ENCODE measurements at regions not wholly inside any gene's neighbourhood (a gene's known extent, or its start where the extent isn't known, plus 50 kb on each side); places are given as distances from the start of the nearest gene placed in this dataset.

DNA sequence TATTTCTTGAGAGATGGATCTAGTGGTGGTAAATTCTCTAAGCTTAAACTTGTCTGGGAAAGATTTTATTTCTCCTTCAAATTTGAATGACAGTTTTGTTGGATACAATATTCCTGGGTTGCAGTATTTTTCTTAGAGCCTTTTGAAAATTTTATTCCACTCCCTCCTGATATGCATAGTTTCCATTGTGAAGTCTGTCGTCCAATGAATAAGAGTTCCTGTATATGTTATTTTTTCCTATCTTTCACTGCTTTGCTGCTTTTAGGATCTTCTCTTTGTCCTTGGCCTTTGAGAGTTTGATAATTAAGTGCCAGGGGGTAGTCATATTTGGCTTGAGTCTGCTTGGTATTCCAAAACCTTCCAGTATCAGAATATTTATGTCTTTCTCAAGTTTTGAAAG is 1156.4 kb upstream of the AGA start:
- TF ChIP-seq POLR2A (IDR thresholded peaks at IDR 0.05; ENCODE audit: borderline replicate concordance, extremely low read depth, insufficient read depth, insufficient read length), result no peak
- TF ChIP-seq EZH2 (IDR thresholded peaks at IDR 0.05), result no peak
- no peak for TF ChIP-seq CEBPB (IDR thresholded peaks at IDR 0.05; ENCODE audit: low read depth)
- no peak for TF ChIP-seq FOSL1 (IDR thresholded peaks at IDR 0.05; ENCODE audit: low read depth)
- no peak for TF ChIP-seq CTCF (IDR thresholded peaks at IDR 0.05 in 2 of 3, conservative IDR thresholded peaks at IDR 0.05 in 1 of 3; ENCODE audit: borderline replicate concordance in 1 of 3, insufficient read depth in 1 of 3, low read depth in 2 of 3, low read length in 2 of 3)
- no peak for TF ChIP-seq CBX3 (IDR thresholded peaks at IDR 0.05; ENCODE audit: low read depth)
- no peak for TF ChIP-seq SRF (IDR thresholded peaks at IDR 0.05; ENCODE audit: low read depth)
- no peak for TF ChIP-seq RAD21 (IDR thresholded peaks at IDR 0.05; ENCODE audit: low read depth)
- TF ChIP-seq ATF3 (IDR thresholded peaks at IDR 0.05), result no peak
- no peak for TF ChIP-seq YY1 (IDR thresholded peaks at IDR 0.05; ENCODE audit: extremely low read depth, insufficient replicate concordance, low read depth, low read length)

Measured in HCT116 (cell line).